Stimulated activated CD8-positive, alpha-beta memory T cell treated with anti-CD3 and anti-CD28 coated beads, Interleukin-15, amount 100 ng/mL, for 24 hours (primary cell): ENCODE measurements at regions not wholly inside any gene's neighbourhood (a gene's known extent, or its start where the extent isn't known, plus 50 kb on each side); places are given as distances from the start of the nearest gene placed in this dataset.
A peak's percentile ranks its signal among the peaks of the same experiment; 100 is the strongest.

Experiments used
- DNase-seq: peaks from one replicate; pipeline ENCODE4 v3.0.0-alpha.2; 2020; ENCODE audit warnings: low read depth

DNA sequence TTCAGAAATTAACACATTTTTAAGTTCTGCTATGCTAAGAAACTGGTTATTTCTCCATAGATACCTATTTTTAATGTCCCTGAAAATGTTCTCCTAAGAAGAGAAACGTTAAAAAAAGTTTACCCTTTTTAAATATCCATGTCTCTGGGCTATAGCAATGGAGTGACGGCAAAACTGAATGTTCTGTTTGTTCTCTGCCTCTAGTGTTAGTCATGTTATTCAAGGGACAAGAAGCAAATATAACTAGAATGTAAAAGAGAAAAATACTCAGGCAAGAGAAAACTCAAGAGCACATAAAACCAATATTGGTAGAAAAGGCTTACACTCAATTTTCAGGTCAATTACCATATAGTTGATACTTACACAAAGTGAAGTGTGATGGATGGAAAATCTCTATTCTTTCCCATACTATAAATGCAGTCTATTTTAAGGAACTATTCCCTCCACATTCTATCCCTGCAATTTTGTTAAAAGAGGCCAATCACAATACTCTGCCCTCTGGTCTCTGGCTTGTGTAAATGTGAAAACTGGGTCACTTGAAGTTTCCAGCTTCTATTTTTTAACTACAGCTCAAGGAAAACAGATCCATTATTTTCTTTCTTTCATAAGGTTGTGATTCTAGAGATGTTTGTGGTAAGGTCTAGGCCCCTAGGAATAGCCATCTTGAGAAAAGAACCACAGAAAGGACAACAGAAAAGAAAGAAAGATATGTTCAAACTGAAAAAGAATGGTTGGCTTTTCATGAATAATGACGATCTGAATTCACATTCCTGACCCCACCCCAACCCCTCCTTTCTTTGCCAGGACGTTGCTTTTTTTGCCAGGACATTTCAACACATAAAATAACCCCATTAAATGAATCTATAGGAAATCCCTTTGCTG is 200.3 kb upstream of the FAM83B start:
- no peak for DNase-seq

DNA sequence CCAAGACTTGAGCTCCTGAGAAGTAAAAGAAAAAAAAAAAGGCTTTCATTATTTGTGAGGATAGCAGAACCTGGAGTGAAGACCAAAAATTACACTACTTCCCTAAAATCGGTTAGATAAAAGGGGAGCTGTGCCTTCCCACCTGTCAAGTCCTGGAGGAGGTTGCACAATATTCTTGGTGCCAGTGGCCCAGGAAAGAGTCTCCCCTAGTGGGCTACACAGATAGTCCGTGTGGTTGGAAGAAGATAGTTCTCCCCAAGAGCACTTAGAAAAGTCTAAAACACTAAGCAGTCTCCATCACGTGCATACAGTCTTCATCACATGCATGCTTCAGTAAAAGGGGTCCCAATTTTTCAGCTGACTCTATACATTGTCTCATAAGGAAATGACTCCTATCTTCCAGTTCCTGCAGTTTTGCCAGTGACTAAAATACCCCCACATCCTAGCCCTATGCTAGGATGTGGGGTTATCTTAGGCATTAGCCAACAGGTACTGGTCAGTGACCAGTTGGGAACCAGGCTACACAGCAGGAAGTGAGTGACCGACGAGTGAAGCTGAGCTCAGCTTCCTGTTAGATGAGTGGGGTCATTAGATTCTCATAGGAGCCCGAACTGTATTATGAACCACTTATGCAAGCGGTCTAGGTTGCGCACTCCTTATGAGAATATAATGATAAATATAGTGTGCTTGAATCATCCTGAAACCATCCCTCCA is 199.5 kb upstream of the FAM83B start:
- no peak for DNase-seq

DNA sequence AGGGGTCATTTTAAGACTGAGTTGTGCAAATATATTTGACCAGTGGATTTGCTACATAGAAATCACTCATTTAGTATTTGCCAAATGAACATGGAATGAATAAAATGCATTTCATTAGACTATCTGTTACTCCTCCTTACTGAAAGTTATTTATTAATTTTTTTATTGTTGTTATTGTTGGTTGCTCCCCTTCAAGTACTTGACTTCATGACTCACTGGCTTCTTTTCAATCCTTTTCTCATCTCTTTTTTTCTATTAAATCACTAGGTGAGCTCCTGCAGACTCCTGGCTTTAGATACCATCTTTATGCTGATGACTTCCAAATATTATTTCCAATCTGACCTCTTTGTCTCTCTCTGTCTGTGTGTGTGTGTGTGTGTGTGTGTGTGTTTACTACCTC is 192.2 kb upstream of the FAM83B start:
- no peak for DNase-seq

DNA sequence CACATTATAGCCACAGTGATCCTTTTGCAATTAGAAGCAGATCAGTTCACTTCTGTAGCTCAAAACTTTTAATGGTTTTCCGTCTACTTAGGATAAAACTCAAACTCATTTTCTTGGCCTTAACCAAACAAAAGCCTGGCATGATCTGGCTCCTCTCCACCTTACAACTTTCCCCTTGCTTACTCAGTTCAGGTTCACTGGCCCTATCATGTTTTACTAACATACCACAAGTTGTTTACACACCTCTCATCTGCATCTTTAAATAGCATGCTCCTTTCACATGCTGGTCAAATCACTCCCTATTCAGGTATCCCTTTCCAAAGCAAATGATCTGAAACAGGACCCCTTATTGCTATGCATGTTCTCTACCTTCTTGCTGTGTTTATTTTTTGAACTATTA is 191.4 kb upstream of the FAM83B start:
- no peak for DNase-seq

DNA sequence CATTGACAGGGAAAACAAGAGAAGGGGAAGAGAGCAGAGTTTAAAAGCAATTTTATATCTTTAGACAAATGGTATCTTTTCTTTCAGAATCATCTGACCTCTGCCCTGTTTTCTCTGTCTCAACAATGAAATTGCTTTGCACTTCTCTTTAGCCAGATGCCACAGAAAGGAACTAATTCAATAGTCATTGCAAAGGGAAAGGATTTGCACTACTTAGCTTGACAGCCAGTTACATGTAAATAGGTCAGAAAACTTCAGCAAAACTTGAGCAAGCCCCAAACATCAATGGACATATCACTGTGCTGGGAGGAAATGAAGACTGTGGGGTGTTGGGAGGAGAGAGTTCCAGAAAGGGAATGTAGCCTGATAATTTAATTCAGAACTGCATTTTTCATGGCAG is 181.3 kb upstream of the FAM83B start:
- no peak for DNase-seq

DNA sequence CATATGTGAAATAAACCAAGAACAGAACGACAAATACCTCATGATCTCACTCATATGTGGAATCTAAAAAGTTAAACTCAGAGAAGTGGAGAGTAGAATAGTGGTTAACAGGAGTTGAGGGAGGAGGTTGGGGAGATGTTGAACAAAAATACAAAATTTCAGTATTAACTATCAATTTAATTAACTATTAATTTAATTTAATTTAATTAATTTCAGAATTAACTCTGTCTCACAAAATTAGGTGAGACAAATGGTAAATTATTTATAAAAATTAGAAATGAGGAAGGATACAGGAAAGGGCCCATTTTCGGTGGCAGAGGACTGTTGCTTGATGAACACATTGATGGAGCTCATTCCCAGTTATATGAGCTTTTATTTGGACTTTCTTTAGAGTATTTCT is 166.0 kb upstream of the FAM83B start:
- DNase-seq: no peak

DNA sequence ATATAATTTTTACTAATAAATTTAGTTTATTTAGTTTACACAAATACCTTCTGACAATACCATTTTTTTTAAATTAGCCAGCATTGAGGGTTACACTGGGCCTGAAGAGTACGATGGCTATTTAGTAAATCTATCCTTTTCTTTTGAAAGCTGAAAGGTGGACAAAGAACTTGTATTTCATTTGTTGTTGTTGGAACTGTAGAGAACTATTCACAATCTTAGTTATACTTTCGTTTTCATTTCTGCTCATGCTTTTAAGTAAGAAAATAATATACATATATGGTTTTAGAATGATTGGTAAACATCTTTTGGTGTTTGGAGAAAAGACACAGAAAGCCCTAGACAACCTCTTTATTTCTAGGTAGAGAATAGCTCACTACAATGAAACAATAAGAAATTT is 165.3 kb upstream of the FAM83B start:
- no peak for DNase-seq

DNA sequence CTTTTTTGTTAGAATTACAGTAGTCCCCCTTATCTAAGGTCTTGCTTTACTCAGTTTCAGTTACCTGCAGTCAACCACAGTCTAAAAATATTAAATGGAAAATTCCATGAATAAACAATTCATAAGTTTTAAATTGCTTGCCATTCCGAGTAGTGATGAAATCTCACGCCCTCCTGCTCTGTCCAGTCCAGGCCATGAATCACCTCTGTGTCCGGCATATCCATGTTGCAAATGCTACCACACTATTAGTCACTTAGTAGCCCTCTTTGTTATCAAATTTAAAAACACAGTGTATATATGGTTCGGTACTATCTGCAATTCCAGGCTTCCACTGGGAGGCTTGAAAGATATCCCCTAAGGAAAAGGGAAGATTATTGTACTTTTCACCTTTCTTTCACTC is 164.6 kb upstream of the FAM83B start:
- DNase-seq: no peak

DNA sequence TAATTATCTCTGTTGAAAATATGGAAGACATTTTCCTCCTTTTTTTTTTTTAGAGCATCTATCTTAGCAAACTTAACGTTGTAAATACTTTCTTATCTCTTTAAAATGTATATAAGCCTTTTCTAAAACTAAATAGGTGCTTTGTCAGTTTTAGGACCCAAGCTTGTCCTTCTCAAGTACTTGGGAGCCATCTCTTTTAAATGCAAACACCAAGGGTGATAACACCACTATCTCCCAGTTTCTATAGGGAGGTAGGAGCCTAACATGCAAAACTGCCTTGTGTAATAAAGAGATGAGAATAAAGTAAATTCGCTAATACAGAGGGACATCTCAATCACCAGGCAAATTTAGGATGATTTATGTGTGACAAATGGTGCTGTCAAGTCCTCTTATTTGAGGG is 157.0 kb upstream of the FAM83B start:
- DNase-seq: no peak

DNA sequence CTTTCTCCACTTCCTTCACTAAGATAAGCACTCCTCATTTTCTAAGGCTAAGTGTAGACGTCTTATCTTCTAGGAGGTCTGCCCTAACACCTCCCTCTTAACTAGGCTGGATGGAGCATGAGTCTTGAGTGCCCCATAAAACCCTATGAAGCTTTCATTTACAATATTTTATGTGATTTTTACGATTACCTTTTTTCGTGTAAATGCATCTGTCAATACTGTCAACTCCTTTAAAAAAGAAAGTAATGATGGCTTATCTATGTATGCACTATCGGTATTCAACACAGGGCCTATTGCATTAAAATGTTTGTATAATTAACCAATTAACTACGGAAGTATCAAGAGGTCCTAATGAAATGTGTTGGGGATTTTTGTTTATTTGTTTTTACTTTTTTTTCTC is 156.0 kb upstream of the FAM83B start:
- DNase-seq: no peak

DNA sequence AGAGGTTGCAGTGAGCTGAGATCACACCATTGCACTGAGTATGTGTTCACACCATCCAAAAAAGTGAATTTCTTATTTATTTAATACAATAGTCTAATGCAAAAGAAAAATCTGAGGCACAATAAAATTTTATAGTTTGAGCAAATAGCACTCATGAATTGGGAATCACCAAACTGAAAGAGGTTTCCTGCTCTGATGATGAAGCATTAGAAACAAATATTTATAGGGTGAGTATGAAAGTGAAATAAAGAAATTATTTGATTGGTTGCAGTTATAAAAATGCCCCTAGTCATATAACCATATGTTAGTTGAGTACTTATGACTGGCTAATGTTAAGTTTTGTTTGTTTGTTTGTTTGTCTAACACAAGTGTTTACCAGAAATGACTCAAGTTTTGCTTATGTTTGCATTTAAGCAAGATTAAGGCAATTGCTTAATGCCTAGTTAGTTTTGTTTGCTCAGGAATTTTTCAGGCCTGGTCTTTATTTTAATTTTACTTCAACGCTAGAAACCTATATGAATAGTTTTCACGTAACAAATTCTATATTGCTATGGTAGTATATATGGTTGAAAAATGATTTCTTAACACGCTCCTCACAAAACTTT is 151.5 kb upstream of the FAM83B start:
- no peak for DNase-seq

DNA sequence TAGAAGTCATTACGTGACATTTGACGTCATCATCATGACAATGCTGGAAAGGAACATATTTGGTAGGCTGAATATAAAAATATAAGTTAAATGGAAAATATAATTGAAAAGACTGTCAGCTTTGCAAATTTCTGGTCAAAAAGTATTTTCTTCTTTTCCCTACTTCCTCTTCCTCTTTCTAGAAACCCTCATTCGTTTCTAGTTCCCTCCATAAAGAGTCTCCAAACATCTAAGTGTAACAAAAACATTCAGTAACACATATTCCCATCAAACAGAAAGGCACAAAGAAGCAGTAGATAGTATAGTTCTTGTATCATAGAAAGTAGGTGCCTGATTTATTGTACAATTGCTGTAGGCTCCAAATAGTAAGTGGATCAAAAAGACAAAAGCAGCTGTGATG is 150.8 kb upstream of the FAM83B start:
- DNase-seq: no peak

DNA sequence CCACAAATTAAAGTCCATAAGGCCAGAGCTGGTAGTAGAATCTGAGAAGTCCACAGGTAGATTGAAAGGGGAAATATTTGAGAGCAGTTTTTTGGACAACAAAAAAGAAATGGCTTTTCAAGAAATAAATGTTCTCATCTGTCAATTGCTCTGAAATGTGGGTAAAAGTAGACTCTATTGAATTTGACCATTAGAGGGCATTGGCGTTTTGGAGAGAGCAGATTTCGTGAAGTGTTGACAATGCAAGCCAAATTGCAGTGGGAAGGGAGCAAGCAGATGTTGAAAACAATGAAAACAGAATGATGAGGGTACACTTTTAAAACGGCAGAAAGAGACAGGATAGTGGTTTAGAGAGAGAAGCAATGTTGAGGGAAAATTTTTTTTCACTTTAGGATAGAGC is 149.1 kb upstream of the FAM83B start:
- DNase-seq: no peak

DNA sequence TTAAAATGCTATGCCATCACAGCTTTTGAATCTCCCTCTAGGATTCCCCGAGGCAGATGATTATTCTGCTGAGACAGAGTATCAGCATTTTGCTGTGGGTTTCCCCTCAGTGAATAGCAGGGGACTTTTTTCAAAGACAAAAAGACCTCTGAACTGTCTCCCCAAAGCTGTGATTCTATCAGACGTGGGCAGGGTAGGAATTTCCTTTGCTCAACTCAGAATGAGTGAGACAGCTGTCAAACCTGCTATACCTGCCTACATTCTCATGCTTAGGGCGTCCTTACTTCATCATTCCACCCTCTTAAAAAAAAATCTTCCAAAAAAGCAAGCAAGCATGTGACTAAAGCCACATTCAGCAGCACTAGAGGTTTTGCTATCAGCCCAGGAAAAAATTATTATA is 147.6 kb upstream of the FAM83B start:
- no peak for DNase-seq

DNA sequence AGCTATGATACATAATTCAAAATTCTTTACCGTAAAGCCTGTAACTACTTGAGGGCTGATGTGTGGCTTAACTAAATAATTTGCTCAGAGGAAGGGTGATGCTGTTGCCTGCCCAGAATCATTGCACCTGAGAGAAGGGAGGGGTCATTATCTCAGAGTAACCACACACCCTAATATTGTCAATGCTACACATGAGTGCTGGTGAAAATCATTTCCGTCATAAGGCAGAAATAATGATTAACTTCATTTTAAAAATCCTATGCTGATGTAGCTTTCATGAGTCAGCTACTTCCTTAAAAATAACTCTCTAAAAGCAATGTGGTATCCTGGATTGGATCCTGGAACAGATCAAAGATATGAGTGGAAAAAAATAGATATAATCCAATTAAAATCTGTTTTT is 146.4 kb upstream of the FAM83B start:
- no peak for DNase-seq

DNA sequence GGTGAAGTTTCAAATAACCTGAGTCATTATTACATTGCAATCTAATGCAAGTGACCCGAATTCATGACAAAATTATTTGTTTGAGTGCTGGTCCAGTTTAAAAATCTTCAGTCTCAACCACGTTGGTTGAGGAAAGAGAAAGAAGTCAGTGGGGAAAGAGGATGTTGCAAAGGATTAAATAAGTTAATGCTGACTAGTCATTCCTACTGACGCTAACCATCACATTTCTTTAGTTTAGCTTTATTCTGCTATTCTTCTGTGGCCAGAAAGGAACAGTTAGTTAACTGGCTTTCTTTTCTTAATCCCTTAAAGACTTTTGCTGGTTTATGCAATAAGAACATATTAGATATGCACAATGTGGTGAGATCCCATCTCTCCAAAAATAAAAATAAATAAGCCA is 143.8 kb upstream of the FAM83B start:
- no peak for DNase-seq

DNA sequence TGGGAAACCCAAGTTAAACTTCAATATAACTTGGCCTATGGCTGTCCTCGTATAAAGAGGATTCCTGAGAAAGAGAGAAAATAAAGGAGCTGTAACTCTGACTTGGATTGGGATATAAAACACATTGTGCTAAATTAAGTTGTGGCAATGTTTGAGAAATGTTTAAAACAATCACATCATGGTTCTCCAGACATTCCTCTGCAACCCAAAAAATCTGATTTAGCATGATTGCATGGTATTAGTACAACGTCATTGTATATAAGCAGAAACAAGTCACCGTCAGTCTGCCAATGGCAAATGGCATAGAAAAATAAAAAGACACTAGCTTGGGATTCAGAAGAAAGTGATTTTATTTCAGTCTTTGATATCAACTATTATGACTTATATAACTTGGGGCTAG is 140.2 kb upstream of the FAM83B start:
- no peak for DNase-seq

DNA sequence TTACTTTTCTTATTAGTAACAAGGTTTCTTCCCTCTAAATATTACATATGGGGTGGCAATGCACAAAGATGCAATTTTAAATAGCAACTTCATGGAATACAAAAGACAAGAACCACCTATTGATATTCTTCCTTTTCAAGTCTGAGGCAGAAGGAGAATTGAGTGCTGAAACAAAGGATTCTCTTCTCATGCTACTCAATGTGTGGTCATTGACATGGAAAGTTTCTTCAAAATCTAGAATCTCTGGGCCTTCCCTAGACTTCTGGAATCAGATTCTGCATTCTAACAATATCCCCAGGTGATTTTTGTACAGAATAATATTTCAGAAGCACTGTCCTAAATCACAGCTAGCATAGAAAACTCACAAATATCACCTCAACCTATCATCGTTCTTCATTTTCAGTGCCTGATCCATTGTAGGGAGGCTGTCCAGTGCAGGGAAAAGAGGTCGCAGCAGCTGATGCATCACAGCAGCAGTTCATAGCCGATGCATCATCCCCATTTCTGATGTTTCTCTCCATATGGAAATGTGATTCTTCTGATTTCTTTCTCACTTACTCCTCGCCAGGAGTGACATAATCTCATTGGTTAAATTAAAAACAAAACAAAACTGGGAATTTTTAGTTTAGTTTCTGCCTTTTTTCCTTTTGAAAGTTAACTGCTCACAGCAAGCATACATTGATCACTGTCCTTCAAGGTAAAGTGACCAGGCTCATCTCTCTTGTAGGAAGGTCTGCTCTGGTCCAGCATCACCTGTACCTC is 139.5 kb upstream of the FAM83B start:
- DNase-seq: no peak

DNA sequence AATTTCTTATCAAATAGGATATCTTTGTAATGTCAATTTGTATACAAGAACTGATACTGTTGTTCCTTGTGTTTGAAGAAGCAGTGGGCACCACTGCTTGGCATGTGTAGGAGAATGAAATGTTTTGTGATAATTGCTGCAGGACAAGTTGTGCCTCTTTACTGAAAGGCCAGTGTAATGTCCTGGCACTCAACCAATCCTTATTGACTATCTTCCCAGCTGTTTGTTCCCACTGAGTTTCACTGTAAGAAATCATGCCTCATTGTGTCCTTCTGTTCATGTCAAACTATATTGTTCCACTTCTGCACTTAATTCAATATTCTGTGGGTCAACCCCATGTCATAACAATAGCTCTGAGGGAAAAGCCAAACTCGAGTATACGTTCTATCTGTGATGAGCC is 136.1 kb upstream of the FAM83B start:
- DNase-seq: no peak

DNA sequence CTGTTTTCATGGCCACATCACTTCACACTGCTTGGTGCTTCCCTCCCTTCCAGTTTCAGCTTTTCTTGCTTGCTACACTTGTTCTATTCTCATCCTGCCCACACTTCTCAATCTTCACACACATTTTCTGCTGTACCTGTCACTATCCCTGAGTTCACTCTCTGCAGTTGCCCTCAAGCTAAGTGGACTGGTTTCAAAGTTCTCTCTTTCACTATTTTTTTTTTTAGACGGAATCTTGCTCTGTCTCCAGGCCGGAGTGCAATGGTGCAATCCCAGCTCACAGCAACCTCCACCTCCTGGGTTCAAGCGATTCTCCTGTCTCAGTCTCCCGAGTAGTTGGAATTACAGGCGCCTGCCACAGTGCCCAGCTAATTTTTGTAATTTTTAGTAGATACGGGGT is 130.6 kb upstream of the FAM83B start:
- DNase-seq: no peak

DNA sequence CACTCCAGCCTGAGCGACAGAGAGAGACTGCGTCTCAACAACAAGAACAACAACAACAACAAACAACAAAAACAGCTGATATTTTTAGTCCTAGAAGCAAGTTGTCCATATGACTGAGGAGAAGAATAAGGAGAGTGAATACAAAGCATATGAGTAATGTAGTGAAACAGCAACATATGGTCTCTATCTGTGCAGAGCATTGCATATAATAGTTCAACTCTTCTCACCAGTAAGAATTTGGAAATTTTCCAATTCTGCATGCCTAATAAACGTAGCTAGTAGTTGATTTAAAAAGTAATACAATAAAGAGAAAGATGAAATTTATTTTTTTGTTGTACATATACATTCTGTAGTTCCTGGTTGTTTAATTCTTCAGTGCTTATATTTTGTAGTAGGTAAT is 129.7 kb upstream of the FAM83B start:
- DNase-seq: no peak

DNA sequence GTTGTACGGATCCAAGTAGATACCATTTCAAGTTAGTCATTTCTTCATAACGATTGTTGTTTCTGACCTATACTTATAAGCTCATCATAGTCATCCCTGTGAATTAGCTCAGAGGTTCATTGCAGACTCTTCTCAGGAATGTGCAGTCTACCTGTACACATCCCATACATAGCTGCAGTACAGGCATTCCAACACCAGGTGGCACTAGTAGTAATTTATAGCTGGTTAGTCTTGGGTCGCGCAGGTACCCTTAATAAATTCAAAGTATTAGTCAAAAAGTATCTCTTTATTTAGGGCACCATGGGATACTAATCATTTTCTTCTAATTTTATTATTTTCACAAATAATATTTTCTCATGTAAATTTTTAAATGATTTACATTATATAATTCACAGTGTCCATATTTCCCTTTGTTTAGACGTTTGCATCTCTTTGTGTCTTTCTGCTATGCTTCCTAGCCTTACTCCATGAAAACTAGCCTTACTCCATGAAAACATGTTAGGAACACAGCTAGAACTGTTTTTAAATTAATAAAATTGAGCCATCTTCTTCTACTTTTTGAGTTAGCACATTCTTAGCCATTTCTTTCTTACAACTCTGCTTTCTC is 128.6 kb upstream of the FAM83B start:
- peak; percentile 10 for DNase-seq
